Adrenal gland (tissue), 5 donors: ENCODE measurements at regions not wholly inside any gene's neighbourhood (a gene's known extent, or its start where the extent isn't known, plus 50 kb on each side); places are given as distances from the start of the nearest gene placed in this dataset.

Experiments
- CTCF ChIP-seq, 6 experiments: fragments of 450-650 bp in 4 of 6; fragments of 200-600 bp in 2 of 6; sonication (generic) in 1 of 6; IDR thresholded peaks; 1 replicate in 5 of 6; 2 replicates in 1 of 6; pipeline versions ENCODE4 v1.5.1 to v1.8.0; 2016 to 2021; ENCODE audit warnings: antibody characterized with exemption in 6 of 6, mild to moderate bottlenecking in 2 of 6, moderate library complexity in 1 of 6
- POLR2A ChIP-seq, 2 donors: fragments of 450-650 bp; IDR thresholded peaks; one replicate each; pipeline ENCODE4 v1.6.1; 2017; ENCODE audit warnings: antibody characterized with exemption in 2 of 2, mild to moderate bottlenecking in 2 of 2, moderate library complexity in 1 of 2
- donor health status: DM: no; HTN: no; CAD: no.

GRCh38 chr11:70711095-70711910, 313.0 kb downstream of the CTTN start:
- TF ChIP-seq CTCF (IDR thresholded peaks at IDR 0.05) (no peak), POLR2A (IDR thresholded peaks at IDR 0.05) (no peak)
